Gastrocnemius medialis (tissue), 4 donors: ENCODE measurements at regions not wholly inside any gene's neighbourhood (a gene's known extent, or its start where the extent isn't known, plus 50 kb on each side); places are given as distances from the start of the nearest gene placed in this dataset.

Source experiments
- POLR2A ChIP-seq, 2 donors: fragments of 450-650 bp; IDR thresholded peaks; one replicate each; pipeline ENCODE4 v1.6.1; 2017; ENCODE audit warnings: antibody characterized with exemption in 2 of 2, mild to moderate bottlenecking in 2 of 2, moderate library complexity in 2 of 2
- TF ChIP-seq, protein P1 (sequence below), 5 experiments: fragments of 450-650 bp in 3 of 5; fragments of 200-600 bp in 2 of 5; sonication (generic) in 2 of 5; IDR thresholded peaks in 4 of 5; conservative IDR thresholded peaks in 1 of 5; 1 replicate in 4 of 5; 2 replicates in 1 of 5; pipeline ENCODE4 v1.5.1; 2016 to 2019; ENCODE audit warnings: antibody characterized with exemption in 5 of 5, mild to moderate bottlenecking in 3 of 5, moderate library complexity in 3 of 5

DNA sequence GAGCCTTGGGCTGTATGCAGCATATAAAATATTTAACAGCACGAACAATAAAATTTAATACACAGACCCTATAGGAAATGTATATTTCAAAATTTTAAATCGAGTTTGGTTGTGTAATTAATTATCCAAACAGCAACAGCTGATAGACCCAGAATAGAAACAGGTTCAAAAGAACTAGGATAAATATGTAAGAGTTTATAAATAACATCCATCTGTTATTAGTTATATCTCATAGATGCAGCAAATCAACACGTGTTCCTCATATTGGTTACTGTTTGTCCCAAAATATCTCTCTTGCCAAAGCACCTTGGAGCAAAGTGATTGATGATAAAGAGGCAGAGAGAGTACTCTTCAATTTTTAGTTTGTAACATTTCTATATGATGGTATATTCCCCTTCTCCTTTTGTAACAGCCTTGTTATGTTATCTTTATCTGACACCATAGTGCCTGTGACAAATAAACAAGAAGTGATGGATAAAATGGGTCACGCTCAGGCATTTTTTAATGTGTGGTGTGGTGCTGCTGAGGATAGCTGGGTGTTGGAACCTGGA lies 260.6 kb upstream of the NBEA start:
- TF ChIP-seq, protein P1, sequence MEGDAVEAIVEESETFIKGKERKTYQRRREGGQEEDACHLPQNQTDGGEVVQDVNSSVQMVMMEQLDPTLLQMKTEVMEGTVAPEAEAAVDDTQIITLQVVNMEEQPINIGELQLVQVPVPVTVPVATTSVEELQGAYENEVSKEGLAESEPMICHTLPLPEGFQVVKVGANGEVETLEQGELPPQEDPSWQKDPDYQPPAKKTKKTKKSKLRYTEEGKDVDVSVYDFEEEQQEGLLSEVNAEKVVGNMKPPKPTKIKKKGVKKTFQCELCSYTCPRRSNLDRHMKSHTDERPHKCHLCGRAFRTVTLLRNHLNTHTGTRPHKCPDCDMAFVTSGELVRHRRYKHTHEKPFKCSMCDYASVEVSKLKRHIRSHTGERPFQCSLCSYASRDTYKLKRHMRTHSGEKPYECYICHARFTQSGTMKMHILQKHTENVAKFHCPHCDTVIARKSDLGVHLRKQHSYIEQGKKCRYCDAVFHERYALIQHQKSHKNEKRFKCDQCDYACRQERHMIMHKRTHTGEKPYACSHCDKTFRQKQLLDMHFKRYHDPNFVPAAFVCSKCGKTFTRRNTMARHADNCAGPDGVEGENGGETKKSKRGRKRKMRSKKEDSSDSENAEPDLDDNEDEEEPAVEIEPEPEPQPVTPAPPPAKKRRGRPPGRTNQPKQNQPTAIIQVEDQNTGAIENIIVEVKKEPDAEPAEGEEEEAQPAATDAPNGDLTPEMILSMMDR (IDR thresholded peaks at IDR 0.05 in 4 of 5, conservative IDR thresholded peaks at IDR 0.05 in 1 of 5) = no peak
- no peak for TF ChIP-seq POLR2A (IDR thresholded peaks at IDR 0.05)
